HepG2 (cell line): ENCODE measurements at regions not wholly inside any gene's neighbourhood (a gene's known extent, or its start where the extent isn't known, plus 50 kb on each side); places are given as distances from the start of the nearest gene placed in this dataset.

ENCODE experiments used
- ATF2 ChIP-seq: sonication (generic); formaldehyde crosslinking; IDR thresholded peaks from 2 replicates; pipeline ENCODE4 v1.4.0; 2020; ENCODE audit warnings: missing genetic modification reagents
- CENPX ChIP-seq: sonication (generic); formaldehyde crosslinking; IDR thresholded peaks from 2 replicates; pipeline ENCODE4 v1.9.0; 2021; ENCODE audit warnings: mild to moderate bottlenecking, missing genetic modification reagents, moderate library complexity
- ELF1 ChIP-seq: sonication (generic); formaldehyde crosslinking; IDR thresholded peaks from 2 replicates; pipeline ENCODE4 v1.4.0; 2020; ENCODE audit warnings: missing genetic modification reagents
- ELF3 ChIP-seq: IDR thresholded peaks from 2 replicates; pipeline ENCODE4 v1.6.1; 2016; ENCODE audit warnings: missing genetic modification reagents, missing compliant biosample characterization
- GATAD1 ChIP-seq: IDR thresholded peaks from 2 replicates; pipeline ENCODE4 v1.6.1; 2016; ENCODE audit warnings: missing genetic modification reagents, missing compliant biosample characterization
- HDAC2 ChIP-seq: sonication (generic); formaldehyde crosslinking; IDR thresholded peaks from 2 replicates; pipeline ENCODE4 v1.4.0; 2020; ENCODE audit warnings: missing genetic modification reagents
- HIVEP1 ChIP-seq: sonication (generic); formaldehyde crosslinking; IDR thresholded peaks from 2 replicates; pipeline ENCODE4 v1.4.0; 2020; ENCODE audit warnings: mild to moderate bottlenecking, missing genetic modification reagents
- HOXA7 ChIP-seq: sonication (generic); formaldehyde crosslinking; IDR thresholded peaks from 2 replicates; pipeline ENCODE4 v1.8.1; 2022; ENCODE audit warnings: mild to moderate bottlenecking, missing genetic modification reagents, moderate library complexity
- KAT2B ChIP-seq: fragments of 150-350 bp; IDR thresholded peaks from 2 replicates; pipeline ENCODE4 v1.6.1; 2014; ENCODE audit warnings: low read depth, low read length, borderline replicate concordance
- PRDM10 ChIP-seq: sonication (generic); formaldehyde crosslinking; IDR thresholded peaks from 2 replicates; pipeline ENCODE4 v1.4.0; 2020; ENCODE audit warnings: low read depth, missing genetic modification reagents
- RFXAP ChIP-seq: sonication (generic); formaldehyde crosslinking; IDR thresholded peaks from 2 replicates; pipeline ENCODE4 v1.4.0; 2020; ENCODE audit warnings: missing genetic modification reagents, borderline replicate concordance
- SMAD3 ChIP-seq: sonication (generic); formaldehyde crosslinking; IDR thresholded peaks from 2 replicates; pipeline ENCODE4 v1.4.0; 2020; ENCODE audit warnings: missing genetic modification reagents
- XBP1 ChIP-seq: sonication (generic); formaldehyde crosslinking; IDR thresholded peaks from 2 replicates; pipeline ENCODE4 v1.5.0; 2020; ENCODE audit warnings: missing genetic modification reagents
- ZMYM4 ChIP-seq: sonication (generic); formaldehyde crosslinking; IDR thresholded peaks from 2 replicates; pipeline ENCODE4 v1.8.1; 2023; ENCODE audit warnings: mild to moderate bottlenecking, missing genetic modification reagents
- ZNF18 ChIP-seq: sonication (generic); formaldehyde crosslinking; IDR thresholded peaks from 2 replicates; pipeline ENCODE4 v1.8.0; 2022; ENCODE audit warnings: mild to moderate bottlenecking, missing genetic modification reagents; ENCODE audit not compliant: insufficient replicate concordance
- ZNF230 ChIP-seq: sonication (generic); formaldehyde crosslinking; IDR thresholded peaks from 2 replicates; pipeline ENCODE4 v1.4.0; 2020; ENCODE audit warnings: mild to moderate bottlenecking, missing genetic modification reagents
- ZNF343 ChIP-seq: sonication (generic); formaldehyde crosslinking; IDR thresholded peaks from 2 replicates; pipeline ENCODE4 v1.4.0; 2020; ENCODE audit warnings: mild to moderate bottlenecking, missing genetic modification reagents
- ZNF646 ChIP-seq: sonication (generic); formaldehyde crosslinking; IDR thresholded peaks from 2 replicates; pipeline ENCODE4 v1.9.0; 2021; ENCODE audit warnings: mild to moderate bottlenecking, missing genetic modification reagents

- TF ChIP-seq ZNF18 = no peak
- TF ChIP-seq PRDM10 = no peak; the same call in 1 of the 2 replicates
- TF ChIP-seq ZNF343 (CRISPR knock-in tag) = no peak
- peak; percentile 61 for TF ChIP-seq ZMYM4
- TF ChIP-seq XBP1 (CRISPR knock-in tag) = no peak
- no peak for TF ChIP-seq ZNF230 (CRISPR knock-in tag)
- peak; percentile 84; the same call in 1 of the 2 replicates for TF ChIP-seq HDAC2 (CRISPR knock-in tag)
- TF ChIP-seq RFXAP (CRISPR knock-in tag) = 0 out of 2 replicates have a peak, but pooled peaks have one; percentile 7
- peak; percentile 59 for TF ChIP-seq ELF3 (CRISPR knock-in tag)
- no peak for TF ChIP-seq KAT2B
- TF ChIP-seq ZNF646 (CRISPR knock-in tag) = 0 out of 2 replicates have a peak, but pooled peaks have one; percentile 36
- TF ChIP-seq SMAD3 (CRISPR knock-in tag) = no peak
- TF ChIP-seq GATAD1 = 0 out of 2 replicates have a peak, but pooled peaks have one; percentile 26
- no peak for TF ChIP-seq HOXA7
- TF ChIP-seq ELF1 (CRISPR knock-in tag) = no peak; the same call in 1 of the 2 replicates
- no peak for TF ChIP-seq CENPX (CRISPR knock-in tag)
- no peak for TF ChIP-seq ATF2 (CRISPR knock-in tag)
- peak; percentile 83; the same call in 1 of the 2 replicates for TF ChIP-seq HIVEP1 (CRISPR knock-in tag)
These were observed 54.2 kb upstream of the ID2 start (continued) for GRCh38 chr2:8627692-8628085.
